ENCODE measurements at regions not wholly inside any gene's neighbourhood (a gene's known extent, or its start where the extent isn't known, plus 50 kb on each side); places are given as distances from the start of the nearest gene placed in this dataset.

DNA sequence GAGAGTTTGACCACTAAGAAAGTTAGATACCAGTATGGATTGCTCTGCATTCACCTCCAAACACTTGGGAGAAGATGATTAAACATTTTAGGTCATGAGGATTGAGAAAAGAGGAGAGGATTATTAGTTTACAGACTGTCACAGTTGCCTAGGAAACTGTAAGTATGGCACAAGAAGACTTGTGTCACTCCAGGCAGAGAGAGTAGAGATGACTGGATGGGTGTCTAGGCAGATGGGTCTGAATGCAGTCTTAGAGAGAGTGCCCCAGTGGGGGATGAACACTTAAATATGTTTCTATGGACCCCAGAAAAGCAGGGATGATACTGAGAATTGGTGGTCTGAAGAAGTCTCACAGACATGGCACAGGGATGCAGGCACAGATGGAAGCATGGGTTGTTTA is 477.6 kb upstream of the B3GALT2 start:
- no peak for DNase-seq (ENCODE audit: low read depth)

DNA sequence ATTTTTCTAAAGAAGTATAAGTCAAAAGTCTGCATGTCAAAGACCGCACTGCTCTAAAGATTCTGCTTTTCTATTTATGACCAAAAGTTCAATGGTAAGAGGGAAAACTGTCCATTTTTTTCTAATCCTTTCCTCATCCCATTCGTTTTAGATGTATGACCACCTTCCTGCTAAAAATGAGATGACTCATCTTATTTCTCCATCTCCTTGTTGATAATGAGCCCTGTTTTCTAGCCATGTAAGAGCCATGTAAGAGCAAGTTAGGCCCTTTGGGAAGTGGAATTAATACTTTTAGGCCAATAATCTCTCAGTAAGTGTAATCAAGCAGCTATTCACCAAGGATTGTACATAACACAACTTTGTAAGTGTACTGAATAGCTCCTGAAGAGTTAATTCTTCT is 475.6 kb upstream of the B3GALT2 start:
- DNase-seq (ENCODE audit: low read depth) = no peak

DNA sequence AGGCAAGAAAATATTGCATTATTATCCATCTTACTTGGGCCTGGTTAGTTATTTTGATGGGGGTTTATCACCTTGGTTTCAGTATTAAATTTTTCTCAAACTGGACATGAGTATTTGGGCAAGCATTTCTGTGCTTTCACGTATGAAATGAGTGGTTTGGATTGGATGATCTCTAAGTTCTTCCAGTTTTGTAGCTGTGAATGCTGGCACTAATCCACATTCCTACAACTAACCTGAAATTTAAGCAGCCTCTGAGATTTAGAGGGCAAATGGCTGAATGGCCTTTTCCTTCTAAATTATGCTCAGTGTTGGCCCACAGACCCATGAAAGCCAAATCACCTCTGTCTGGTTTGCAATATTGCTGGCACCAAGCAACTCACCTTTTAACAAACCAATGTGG is 475.0 kb upstream of the B3GALT2 start:
- DNase-seq (ENCODE audit: low read depth) = no peak

DNA sequence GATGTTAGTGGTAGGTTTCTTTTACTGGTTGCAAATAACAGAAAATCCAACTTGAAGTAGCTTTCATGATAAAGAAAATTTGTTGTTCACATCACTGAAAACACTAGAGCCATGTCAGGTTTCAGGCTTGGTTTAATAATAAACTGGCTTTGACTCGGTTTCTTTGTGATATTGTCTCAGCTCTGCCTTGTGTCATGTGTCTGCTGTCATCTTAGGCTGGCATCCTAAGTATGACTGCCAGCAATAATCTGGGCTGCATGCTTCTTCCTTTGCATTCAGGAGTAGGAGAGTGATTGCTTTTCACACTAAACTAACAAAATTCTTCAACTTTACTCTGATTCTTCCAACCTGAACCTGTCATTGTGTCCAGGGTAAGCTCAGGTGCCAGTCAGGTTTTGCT is 474.0 kb upstream of the B3GALT2 start:
- no peak for DNase-seq (ENCODE audit: low read depth)

DNA sequence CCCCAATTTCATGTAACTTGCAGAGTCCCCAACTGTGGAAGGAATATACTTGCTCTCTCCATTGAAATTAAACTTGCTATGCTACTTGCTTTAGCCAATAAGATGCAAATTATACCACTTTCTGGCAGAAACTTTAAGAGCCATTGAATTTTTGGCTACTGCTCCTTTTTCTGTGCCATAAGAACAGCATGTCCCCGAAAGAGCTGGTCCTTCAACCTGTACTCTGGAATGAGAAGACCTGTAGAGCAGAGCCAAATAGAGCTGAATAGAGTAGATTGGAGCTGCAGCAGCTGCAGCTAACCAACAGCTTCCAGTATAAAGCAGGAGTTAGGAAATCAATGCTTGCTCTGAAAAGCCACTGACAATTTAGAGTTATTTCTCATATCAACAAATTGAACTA is 472.3 kb upstream of the B3GALT2 start:
- DNase-seq (ENCODE audit: low read depth) = no peak

DNA sequence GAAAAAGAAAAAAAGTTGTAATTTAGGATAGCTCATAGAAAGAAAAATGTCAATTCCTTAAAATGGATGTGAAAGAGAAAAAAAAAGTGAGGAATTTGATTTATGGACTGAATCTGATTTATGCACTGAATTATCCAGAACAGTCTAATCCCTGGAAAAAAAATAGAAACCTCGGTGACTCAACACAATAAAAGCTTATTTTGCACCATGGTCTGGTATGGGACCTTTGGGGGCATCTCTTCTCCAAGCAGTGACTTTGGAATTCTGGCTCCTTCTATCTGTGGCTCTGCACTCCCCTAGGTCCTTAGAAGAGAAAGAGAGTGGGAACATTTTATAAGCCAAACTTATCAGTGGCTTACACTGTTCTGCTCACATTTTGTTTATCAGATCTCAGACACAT is 471.7 kb upstream of the B3GALT2 start:
- DNase-seq (ENCODE audit: low read depth) = no peak

DNA sequence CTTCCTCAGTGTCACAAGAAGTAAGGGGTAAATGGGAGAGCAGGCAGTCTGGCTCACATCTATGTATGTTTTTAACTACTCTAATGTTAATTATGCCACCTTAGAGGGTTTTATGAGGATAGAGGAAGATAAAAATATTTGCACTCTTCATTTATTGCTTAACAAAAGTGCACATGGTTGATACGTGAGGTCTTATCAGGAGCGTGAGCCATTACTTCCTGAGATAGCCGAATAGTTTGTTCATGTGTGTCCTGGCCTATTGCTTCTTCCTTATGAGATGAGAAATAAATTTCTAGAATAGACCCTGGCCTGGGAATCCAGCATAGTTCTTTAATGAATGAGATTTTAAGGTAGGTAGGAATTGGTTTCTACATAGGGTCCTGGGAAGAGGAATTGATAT is 471.1 kb upstream of the B3GALT2 start:
- DNase-seq (ENCODE audit: low read depth) = no peak

DNA sequence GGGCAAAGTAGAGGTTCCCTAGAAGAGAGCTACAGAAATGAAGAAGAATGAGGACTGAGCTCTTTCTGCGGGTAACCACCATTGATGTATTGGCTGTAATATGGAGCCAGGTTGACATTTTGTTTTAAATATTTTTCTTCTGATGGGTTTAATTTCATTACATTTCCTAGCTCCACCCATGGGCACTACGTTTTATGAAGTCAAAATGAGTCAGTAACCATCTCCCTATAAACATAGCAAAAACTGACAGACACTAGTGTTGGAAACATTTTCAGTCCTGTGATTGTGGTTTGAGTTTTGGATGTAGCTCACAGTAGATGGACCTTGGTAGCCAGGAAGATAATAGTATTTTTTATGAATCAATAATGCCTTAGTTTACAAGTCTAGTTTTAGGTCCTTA is 470.4 kb upstream of the B3GALT2 start:
- DNase-seq (ENCODE audit: low read depth) = no peak

DNA sequence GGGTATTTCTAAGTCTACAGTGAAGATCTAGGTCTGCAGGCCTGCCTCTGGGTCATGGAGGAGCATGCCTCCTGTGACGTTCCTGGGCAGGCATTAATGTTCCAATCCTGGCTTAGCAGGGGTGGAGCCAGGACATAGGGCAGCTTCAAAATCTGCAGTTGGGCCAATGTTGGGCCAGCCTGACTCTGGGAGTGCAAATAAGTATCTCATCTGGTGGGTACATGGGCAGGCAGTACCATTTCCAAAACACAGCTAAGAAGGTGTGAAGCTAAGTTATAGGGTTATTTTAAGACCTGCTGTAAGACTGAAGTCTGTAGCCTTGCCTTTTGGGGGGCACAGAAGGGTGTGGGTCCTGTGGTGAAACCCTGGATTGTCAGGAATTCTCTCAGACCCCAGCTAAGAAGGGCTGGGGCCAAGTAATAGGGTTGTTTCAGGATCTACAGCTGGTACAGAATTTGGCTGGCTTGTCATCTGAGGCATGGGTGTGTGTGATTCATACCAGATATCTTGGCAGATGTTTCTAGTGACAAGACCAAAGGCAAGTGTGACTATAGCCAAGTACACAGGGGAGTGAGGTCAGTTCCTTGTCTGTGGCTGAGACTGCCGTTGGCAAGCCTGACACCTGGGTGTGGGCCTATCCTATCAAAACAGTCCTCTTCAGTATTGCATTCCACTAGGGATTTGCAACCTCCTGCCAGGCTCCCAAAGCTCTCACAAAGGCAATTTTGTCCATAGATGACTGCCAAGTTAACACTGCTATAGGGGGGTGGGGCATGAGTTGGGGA is 468.7 kb upstream of the B3GALT2 start:
- no peak for DNase-seq (ENCODE audit: low read depth)

DNA sequence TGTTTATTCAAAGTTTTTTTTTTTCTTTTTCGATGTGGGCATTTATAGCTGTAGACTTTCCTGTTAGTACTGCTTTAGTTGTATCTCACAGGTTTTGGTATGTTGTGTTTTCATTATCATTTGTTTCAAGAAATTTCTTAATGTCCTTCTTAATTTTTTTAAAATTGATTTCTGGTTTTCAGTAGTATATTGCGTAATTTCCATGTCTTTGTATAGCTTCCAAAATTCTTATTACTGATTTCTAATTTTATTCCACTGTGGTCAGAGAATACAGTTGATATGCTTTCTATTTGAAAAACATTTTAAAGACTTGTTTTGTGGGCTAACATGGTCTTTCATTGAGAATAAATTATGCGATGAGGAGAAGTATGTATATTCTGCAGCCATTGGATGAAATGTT is 463.2 kb upstream of the B3GALT2 start:
- DNase-seq (ENCODE audit: low read depth) = no peak

DNA sequence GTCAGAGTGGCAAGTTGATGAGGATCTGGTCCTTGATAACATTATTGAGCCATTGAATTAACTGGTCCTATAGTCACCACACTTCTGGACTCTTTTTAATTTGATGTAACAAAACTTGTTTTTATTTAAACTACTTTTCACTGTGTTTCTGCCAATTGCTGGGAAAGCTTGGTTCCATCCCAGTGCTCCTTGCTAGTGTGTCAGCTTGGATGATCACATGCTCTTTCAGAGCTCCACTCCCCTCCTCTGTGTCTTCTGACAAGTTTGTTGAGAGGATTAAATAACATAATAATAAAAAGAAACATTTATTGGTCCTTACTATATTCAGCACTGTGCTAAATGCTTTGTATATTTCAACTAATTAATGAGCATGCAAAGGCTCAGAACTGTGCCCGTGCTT is 448.5 kb upstream of the B3GALT2 start:
- no peak for DNase-seq (ENCODE audit: low read depth)

DNA sequence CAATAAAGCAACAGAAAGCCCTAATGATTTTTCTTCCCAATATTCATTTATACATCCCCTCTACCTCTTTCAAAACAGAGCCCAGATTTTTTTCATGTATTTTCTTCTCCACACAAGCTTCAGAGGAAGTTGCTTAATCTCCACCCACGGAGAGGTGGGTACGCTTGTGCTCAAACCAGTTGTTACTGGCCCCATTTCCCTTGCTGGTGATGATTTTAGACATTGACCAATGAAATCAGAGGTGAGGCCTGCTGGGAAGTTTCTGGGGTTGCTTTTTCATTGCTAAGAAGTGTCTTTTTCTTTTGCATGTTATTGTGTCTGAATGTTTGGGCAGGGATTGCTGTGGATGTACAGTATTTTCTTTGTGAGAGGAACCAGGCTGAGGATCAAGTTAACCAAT is 448.1 kb upstream of the B3GALT2 start:
- no peak for DNase-seq (ENCODE audit: low read depth)

DNA sequence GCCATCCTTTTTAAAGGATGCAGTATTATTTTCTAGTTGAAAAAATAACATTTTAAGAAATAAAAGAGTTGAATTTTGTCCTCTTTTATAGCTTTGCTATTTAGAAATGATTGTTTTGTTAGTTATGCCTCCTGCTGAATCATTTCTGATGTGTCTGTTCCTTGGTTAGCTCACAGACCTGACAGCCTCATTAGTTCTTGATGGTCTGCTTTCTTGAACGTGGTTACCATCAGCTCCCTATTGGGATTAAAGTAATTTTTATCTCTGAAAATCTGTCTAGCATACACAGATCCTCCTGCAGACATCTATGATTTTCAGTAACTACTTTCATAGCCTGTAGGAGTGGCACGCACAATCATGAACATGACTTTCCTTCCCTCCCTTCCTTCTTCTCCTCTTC is 447.6 kb upstream of the B3GALT2 start:
- DNase-seq (ENCODE audit: low read depth) = no peak

DNA sequence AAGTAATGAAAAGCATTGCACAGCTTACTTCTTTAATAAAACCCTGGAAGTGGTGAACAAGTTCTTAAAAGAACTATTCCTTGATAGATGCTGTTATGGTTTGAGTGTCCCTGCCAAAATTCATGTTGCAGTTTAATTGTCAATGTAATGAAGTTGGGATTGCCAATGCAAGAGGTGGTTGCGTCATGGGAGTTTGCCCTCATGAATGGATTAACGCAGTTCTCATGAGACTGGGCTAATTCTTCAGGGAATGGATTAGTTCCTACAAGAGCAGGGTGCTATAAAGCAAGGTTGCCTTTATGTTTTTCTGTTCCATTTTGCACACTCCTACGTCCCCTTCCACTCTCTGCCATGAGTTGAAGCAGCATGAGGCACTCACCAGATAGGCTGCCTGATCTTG is 446.7 kb upstream of the B3GALT2 start:
- no peak for DNase-seq (ENCODE audit: low read depth)

DNA sequence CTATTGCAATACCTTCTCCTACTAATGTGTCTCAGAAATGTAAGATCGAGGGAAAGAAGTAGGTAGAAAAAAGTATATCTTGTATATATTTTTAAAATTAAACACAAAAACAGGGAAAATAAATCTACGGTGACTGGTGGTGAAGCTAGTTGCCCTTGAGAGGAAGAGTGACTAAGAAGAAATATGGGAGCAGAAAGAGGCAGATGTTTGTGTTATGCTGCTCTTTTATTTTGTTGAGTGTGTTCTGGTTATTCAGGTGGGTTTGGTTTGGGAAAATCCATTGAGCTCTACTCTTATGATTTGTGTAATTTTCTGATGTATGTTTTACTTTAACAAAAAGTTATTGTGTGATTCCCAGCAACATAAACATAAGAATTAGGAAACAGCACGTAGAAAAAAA is 444.9 kb upstream of the B3GALT2 start:
- no peak for DNase-seq (ENCODE audit: low read depth)

DNA sequence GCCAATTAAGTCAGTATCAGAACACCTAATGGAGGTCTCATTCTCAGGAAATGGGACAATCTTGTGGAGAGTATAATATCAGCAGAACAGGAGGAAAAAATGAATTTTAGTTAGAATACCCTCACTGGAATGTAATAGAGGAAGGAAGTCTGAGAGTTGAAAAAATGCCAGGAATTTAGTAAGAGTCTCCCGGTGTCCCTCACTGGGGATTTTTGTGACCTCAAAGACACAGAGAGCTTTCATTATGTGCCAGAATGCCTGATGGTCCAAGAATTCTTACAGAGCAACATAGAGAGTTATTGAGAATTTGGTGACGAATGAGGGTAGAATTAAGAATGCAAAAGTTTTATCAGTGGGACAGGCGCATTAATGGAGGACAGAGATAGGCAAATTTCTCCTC is 443.5 kb upstream of the B3GALT2 start:
- DNase-seq (ENCODE audit: low read depth) = no peak

DNA sequence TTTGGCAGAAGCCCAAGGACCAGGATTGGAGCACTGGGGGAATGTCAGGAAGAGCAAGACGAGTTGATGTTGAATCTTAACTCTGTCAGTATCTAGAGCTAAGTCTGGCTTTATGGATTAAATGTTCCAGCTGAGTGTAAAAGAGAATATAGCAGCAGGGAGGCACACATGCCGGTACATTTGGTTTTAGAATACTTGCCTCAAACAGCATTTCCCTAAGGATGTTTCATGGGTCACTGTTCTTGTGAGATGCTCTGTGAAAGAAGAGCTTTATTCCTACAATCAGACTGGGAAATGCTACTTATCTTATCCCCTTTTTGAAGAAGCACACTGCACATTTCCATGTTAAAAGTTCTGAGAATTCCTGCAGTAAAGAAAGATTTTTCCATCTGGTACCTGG is 440.3 kb upstream of the B3GALT2 start:
- no peak for DNase-seq (ENCODE audit: low read depth)

DNA sequence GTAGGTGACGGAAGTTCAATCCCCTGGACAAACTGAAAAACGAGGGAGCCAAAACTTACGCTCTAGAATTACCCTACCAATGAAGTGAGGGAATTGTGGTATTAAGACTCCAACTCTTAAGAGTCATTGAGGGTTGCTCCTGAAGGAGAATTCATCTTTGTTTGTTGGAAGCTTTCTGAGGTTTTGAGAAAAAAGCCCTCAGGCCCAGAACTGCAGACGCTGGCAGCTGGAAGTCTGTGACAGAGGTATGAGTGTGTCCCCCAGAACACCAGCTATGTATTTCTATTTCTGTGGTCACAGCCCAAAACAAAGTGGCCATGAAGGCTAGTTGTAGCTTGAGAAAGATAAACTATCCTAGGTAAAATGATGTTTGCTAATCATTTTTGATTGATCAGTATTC is 438.8 kb upstream of the B3GALT2 start:
- DNase-seq (ENCODE audit: low read depth) = no peak

DNA sequence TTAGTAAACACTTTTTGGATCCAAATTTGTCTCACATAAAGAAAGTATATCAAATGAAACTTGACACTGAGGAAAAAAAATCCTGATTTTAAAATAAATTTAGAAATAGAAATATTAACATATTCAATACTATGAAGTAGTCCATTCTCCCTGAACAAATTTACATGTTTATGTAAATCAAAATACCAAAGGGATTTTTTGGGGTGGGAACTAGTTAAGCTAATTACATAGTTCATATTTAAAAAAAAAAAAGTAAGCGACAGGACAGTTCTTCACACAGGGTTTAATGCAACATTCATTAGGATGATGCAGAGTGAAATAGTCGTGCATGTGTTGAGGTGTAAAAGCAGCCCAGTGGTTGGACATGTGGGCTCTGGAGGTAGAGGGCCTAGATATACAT is 433.5 kb upstream of the B3GALT2 start:
- DNase-seq (ENCODE audit: low read depth) = no peak

DNA sequence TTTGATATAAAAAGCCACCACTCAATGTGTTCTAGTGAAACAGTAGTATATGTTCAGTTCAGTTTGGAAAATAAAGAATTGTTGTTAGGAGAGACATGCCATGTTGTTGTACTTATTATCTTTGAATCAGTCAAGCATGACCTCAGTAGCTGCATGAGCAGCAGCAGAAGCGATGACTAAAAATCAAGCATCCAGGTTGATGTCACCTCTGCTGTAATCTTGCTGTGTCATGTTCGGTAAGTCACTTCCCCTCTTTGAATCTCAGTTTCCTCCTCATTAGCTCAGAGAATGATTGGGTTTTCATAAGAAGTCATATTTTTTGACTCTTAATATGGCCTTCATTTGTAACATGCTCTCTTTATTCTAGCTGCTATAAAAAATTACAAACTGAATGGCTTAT is 428.4 kb upstream of the B3GALT2 start:
- no peak for DNase-seq (ENCODE audit: low read depth)

DNA sequence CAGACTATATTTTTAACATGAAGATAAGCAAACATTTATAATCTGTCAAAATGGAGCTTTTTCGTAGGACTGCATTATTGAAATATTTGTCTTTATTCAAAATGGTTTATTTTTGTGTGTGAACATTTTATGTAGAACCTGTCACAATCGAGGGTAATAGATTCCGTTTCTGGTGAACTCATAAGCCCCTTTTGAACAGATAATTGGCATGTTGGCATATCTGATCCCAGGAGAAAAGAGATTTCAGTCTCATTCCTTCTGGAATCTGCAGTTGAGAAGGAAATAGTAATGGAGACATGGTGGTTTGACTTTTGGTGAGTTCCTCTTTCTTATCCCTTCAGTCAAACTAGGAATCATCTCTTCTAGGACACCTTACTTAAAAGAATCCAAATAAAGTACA is 427.9 kb upstream of the B3GALT2 start:
- DNase-seq (ENCODE audit: low read depth) = no peak

DNA sequence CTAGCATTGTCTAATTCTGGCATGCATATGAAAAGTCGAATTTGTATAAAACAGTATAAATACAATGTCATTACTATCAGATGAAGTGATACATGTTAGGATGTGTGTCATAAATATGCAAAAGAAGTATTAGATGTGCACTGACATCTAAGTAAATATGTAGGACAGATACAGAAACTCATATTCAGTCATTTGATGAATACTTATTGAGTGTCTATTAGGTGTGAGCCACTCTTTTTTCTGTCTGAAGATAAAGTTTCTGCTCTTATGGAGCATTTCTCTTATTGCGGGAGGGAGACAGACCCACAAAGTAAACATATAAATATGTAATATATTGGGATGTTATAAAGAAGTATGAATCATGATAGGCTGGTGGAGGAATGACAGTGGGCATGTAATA is 426.6 kb upstream of the B3GALT2 start:
- DNase-seq (ENCODE audit: low read depth) = no peak

DNA sequence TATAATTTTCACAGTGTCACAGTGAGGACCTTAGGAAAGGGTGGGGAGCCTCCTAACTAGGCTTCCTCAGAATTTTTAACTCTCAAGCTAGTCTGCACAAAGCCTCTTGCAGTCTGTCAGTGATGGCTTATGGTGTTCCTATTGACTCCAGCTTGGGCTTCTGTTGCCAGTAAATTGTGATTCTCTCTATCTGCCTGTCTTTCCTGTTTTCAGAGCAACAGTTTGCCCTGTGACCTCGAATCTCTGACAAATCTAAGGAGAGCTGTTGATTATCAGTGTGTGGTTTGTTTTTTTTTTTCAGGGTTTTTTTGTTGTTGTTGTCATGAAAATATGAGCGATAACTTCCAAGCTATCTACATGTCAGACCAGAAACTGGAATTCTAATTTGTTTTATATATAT is 423.2 kb upstream of the B3GALT2 start:
- no peak for DNase-seq (ENCODE audit: low read depth)

DNA sequence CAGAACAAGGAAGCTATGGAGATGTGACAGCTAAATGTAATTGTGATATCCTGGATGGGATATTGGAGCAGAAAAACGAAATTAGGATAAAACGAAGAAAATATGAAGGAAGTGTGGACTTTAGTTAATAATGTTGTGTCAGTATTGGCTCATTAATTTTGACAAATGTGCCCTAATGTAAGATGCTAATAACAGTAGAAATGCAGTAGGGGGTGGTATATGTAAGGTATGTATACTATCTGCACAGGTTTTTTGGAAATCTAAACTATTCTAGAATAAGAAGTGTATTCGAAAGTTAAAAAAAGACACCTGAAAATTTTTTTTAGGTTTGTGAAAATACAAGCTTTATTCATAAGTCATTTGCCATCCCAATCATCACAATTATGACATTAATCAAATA is 421.4 kb upstream of the B3GALT2 start:
- DNase-seq (ENCODE audit: low read depth) = no peak

DNA sequence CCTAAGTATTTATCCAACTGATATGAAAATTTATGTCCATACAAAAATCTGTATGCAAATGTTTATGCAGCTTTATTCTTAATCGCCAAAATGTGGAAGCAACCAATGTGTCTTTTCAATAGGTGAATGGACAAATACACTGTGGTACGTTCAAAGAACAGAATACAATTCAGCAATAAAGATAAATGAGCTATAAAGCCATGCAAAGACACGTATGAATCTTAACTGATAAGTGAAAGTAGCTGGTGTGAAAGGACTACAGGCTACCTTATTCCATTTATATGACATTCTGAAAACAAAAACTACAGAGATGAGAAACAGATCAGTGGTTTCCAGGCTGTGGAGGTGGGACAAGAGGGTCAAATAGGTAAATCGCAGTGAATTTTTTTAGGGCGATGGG is 419.6 kb upstream of the B3GALT2 start:
- DNase-seq (ENCODE audit: low read depth) = no peak

Data from activated T-cell treated with anti-CD3 and anti-CD28 coated beads for 1 hour (primary cell).